RWPE2 (cell line): ENCODE measurements at regions not wholly inside any gene's neighbourhood (a gene's known extent, or its start where the extent isn't known, plus 50 kb on each side); places are given as distances from the start of the nearest gene placed in this dataset.

Experiments used
- ATAC-seq: fragments of 200-7000 bp; cut with Tn5 transposase; 3 replicates; pipeline ENCODE4 v1.9.1; 2021; ENCODE audit warnings: low read depth
- DNase-seq: peaks from one replicate; pipeline ENCODE4 v3.0.0-alpha.2; 2020; ENCODE audit warnings: low spot score
- H3K27ac ChIP-seq: fragments of 450-650 bp; 2 replicates; pipeline ENCODE4 v1.5.1; 2017; ENCODE audit warnings: mild to moderate bottlenecking; ENCODE audit not compliant: poor library complexity, severe bottlenecking
- H3K27me3 ChIP-seq: fragments of 250-450 bp; sonication (Bioruptor Pico); 2 replicates; pipeline ENCODE4 v1.5.1; 2021; ENCODE audit warnings: mild to moderate bottlenecking, moderate library complexity; ENCODE audit not compliant: insufficient read depth, poor library complexity, severe bottlenecking
- H3K36me3 ChIP-seq: fragments of 250-450 bp; sonication (Bioruptor Pico); 2 replicates; pipeline ENCODE4 v1.5.1; 2020; ENCODE audit warnings: low read depth, mild to moderate bottlenecking, moderate library complexity
- H3K4me1 ChIP-seq: fragments of 250-450 bp; sonication (Bioruptor Pico); 2 replicates; pipeline ENCODE4 v1.5.1; 2021; ENCODE audit warnings: mild to moderate bottlenecking, moderate library complexity; ENCODE audit not compliant: insufficient read depth, poor library complexity, severe bottlenecking
- H3K4me3 ChIP-seq: fragments of 250-450 bp; sonication (Bioruptor Pico); 2 replicates; pipeline ENCODE4 v1.5.1; 2021; ENCODE audit warnings: mild to moderate bottlenecking, moderate library complexity; ENCODE audit not compliant: severe bottlenecking
- H3K9me3 ChIP-seq: fragments of 250-450 bp; sonication (Bioruptor Pico); 2 replicates; pipeline ENCODE4 v1.5.1; 2021; ENCODE audit warnings: mild to moderate bottlenecking, moderate library complexity; ENCODE audit not compliant: severe bottlenecking
- TF ChIP-seq, protein P1 (sequence below): fragments of 450-650 bp; IDR thresholded peaks from one replicate; pipeline ENCODE4 v1.5.1; 2017; ENCODE audit warnings: mild to moderate bottlenecking, moderate library complexity; ENCODE audit not compliant: poor library complexity, severe bottlenecking

DNA sequence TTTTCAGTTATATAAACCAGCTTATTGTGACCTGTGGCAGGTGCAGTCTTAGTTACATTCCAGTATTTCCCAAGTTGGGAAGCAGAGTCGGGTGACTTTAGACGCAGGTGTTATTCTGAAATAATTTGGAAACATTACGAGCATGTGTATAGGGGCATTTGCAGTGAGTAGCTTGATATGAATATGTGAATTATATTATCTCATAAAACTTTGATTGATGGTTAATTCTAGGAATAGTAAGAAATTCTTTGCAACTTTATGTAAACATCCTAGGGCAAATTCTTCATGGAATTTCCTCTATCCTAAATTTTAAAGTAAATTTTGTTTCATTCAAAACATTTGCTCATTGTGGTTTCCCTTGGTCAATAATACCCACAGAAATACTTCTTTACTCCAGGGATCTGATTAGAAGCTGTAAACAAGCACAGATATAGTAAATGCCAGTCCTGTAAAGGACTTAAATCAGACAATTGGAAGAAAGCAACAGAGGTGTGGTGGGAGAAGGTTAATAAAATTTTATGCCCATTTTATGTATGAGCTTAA lies 580.6 kb upstream of the CDH2 start:
- Histone ChIP-seq H3K4me1 (no peaks in the 10 kb centered on the region), H3K27ac (no peak overlapping the region), H3K36me3 (no peaks in the 10 kb centered on the region), H3K9me3 (no peaks in the 10 kb centered on the region), H3K27me3 (no peaks in the 10 kb centered on the region), H3K4me3 (no peak overlapping the region)
- ATAC-seq, result no peak
- DNase-seq, result no peak
- TF ChIP-seq, protein P1, sequence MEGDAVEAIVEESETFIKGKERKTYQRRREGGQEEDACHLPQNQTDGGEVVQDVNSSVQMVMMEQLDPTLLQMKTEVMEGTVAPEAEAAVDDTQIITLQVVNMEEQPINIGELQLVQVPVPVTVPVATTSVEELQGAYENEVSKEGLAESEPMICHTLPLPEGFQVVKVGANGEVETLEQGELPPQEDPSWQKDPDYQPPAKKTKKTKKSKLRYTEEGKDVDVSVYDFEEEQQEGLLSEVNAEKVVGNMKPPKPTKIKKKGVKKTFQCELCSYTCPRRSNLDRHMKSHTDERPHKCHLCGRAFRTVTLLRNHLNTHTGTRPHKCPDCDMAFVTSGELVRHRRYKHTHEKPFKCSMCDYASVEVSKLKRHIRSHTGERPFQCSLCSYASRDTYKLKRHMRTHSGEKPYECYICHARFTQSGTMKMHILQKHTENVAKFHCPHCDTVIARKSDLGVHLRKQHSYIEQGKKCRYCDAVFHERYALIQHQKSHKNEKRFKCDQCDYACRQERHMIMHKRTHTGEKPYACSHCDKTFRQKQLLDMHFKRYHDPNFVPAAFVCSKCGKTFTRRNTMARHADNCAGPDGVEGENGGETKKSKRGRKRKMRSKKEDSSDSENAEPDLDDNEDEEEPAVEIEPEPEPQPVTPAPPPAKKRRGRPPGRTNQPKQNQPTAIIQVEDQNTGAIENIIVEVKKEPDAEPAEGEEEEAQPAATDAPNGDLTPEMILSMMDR, result no peak

DNA sequence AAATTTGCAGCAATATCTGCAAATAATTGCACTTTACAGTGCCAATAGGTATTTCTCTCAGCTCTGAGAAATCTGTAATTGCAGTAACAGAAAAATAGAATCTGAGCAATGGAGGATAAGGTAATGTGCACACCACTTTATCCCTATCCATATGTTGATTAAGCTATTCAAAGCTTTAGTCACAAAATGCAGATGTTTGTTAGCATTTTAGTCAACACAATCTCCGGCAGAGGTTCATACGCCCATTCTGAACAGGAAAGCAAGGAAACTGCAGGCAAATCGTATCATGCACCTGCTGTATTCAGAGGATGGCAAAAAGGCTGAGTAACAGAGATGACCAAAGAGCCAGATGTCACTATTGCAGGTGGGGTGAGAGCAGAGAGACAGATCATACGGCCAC lies 566.2 kb upstream of the CDH2 start:
- Histone ChIP-seq H3K4me1 (no peaks in the 10 kb centered on the region), H3K27ac (no peak overlapping the region), H3K36me3 (no peaks in the 10 kb centered on the region), H3K27me3 (no peaks in the 10 kb centered on the region), H3K9me3 (no peaks in the 10 kb centered on the region), H3K4me3 (no peak overlapping the region)
- TF ChIP-seq, protein P1, result no peak
- DNase-seq (no peak), ATAC-seq (no peak)

DNA sequence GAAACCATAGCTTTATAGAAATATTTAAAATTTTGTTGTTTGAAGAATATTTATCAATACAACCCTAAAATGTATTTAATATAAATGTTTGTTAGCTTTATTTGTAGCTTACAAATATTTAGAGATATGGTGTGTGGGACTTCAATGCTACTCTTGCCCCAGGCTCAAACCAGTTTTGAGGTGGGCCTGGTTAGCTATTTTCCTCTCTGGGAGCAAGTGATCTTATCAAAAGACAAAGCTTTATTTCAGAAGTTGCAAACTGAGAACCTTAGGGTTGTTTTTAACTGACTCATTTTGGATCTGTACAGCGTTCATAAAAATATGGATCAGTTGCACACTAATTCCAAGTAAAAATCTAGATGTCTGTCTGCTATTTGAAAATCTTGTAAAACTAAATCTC lies 563.6 kb upstream of the CDH2 start:
- Histone ChIP-seq H3K27ac (no peak overlapping the region), H3K36me3 (no peaks in the 10 kb centered on the region), H3K9me3 (no peaks in the 10 kb centered on the region), H3K4me3 (no peak overlapping the region), H3K27me3 (no peaks in the 10 kb centered on the region), H3K4me1 (peaks cover 11% of the 10 kb centered on the region)
- TF ChIP-seq, protein P1, result no peak
- DNase-seq, result no peak
- no peak for ATAC-seq

DNA sequence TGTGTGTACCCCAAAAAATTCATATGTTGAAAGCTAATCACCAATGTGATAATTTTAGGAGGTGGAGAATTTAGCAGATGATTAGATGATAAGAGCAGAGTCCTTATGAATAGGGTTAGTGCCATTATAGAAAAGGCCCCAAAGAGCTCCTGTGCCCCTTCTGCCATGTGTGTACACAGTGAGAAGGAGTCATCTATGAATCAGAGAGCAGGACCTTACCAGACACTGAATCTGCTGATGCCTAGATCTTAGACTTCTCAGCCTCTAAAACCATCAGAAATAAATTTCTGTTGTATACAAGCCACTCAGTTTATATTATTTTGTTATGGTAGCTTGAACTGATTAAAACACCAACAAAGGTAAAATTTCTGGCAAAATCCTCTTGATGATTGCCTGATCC lies 560.0 kb upstream of the CDH2 start:
- H3K4me1 ChIP-seq, result peaks cover 14% of the 10 kb centered on the region
- peak; percentile 49; the same call in 1 of the 3 replicates for ATAC-seq
- peak overlapping the region; percentile 95 for H3K27ac ChIP-seq
- H3K4me3 ChIP-seq, result no peak overlapping the region
- H3K36me3 ChIP-seq, result no peaks in the 10 kb centered on the region
- H3K9me3 ChIP-seq, result no peaks in the 10 kb centered on the region
- no peaks in the 10 kb centered on the region for H3K27me3 ChIP-seq
- DNase-seq, result no peak
- TF ChIP-seq, protein P1, result no peak

DNA sequence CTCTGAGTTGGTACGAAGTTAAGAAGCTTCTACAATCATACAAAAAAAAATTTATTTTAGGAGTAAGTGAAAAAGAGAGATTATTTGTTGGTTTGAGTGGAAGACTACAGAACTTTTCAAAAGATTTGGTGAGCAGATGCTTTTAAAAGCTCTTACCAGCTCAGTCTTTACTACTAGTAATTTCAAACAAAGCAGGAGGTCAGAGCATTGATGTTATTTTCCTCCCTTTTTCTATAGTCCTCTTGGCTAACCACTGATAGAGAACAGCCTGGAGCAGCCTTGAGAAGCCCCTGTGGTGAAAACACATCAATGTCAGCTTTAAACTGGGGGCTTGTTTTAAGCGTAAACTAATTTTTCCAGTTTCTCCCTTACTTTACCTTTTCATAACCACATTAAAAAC lies 559.3 kb upstream of the CDH2 start:
- Histone ChIP-seq H3K4me3 (no peak overlapping the region), H3K36me3 (no peaks in the 10 kb centered on the region), H3K9me3 (no peaks in the 10 kb centered on the region), H3K27ac (peak overlapping the region; percentile 95), H3K27me3 (no peaks in the 10 kb centered on the region), H3K4me1 (peaks cover 14% of the 10 kb centered on the region)
- TF ChIP-seq, protein P1, result no peak
- ATAC-seq (no peak), DNase-seq (no peak)
